MM.1S (cell line): ENCODE measurements at regions not wholly inside any gene's neighbourhood (a gene's known extent, or its start where the extent isn't known, plus 50 kb on each side); places are given as distances from the start of the nearest gene placed in this dataset.

Experiments used
- DNase-seq: peaks from one replicate; pipeline ENCODE4 v3.0.0-alpha.2; 2015
- H2AFZ ChIP-seq: fragments of 300-600 bp; sonication (generic); 2 replicates; pipeline ENCODE4 v1.6.0; 2016; ENCODE audit warnings: antibody characterized with exemption, low read length
- H3F3A ChIP-seq: fragments of 300-600 bp; sonication (generic); 2 replicates; pipeline ENCODE4 v1.6.1; 2016; ENCODE audit warnings: mild to moderate bottlenecking, antibody characterized with exemption, low read length, moderate library complexity, mixed read lengths; ENCODE audit not compliant: insufficient read depth
- H3K27ac ChIP-seq: fragments of 300-600 bp; sonication (generic); 2 replicates; pipeline ENCODE4 v1.5.1; 2016; ENCODE audit warnings: mild to moderate bottlenecking, low read length
- H3K27me3 ChIP-seq: fragments of 300-600 bp; sonication (generic); replicated peaks from 2 replicates; pipeline ENCODE4 v1.6.0; 2016; ENCODE audit warnings: low read length; ENCODE audit not compliant: insufficient read depth
- H3K36me3 ChIP-seq: fragments of 300-600 bp; sonication (generic); replicated peaks from 2 replicates; pipeline ENCODE4 v1.6.1; 2016; ENCODE audit warnings: mild to moderate bottlenecking, low read length, mixed read lengths; ENCODE audit not compliant: insufficient read depth
- H3K4me1 ChIP-seq: fragments of 300-600 bp; sonication (generic); 2 replicates; pipeline ENCODE4 v1.6.1; 2016; ENCODE audit warnings: low read length, mixed read lengths
- H3K4me2 ChIP-seq: fragments of 300-600 bp; sonication (generic); 2 replicates; pipeline ENCODE4 v1.6.0; 2016; ENCODE audit warnings: low read depth, low read length
- H3K4me3 ChIP-seq: fragments of 300-600 bp; sonication (generic); 2 replicates; pipeline ENCODE4 v1.5.1; 2016; ENCODE audit warnings: low read length, mixed read lengths
- H3K79me2 ChIP-seq: fragments of 300-600 bp; sonication (generic); 2 replicates; pipeline ENCODE4 v1.6.1; 2016; ENCODE audit warnings: mixed run types, low read length, mixed read lengths
- H3K9ac ChIP-seq: fragments of 300-600 bp; sonication (generic); 2 replicates; pipeline ENCODE4 v1.6.1; 2016; ENCODE audit warnings: low read length, mixed read lengths
- H3K9me2 ChIP-seq: fragments of 300-600 bp; sonication (generic); replicated peaks from 2 replicates; pipeline ENCODE4 v1.6.1; 2016; ENCODE audit warnings: mild to moderate bottlenecking, low read length, mixed read lengths; ENCODE audit not compliant: insufficient read depth
- H3K9me3 ChIP-seq: fragments of 300-600 bp; sonication (generic); replicated peaks from 2 replicates; pipeline ENCODE4 v1.6.1; 2016; ENCODE audit warnings: mild to moderate bottlenecking, low read length, mixed read lengths; ENCODE audit not compliant: insufficient read depth
- H4K20me1 ChIP-seq: fragments of 300-600 bp; sonication (generic); 2 replicates; pipeline ENCODE4 v1.6.1; 2016; ENCODE audit warnings: mild to moderate bottlenecking, low read length, moderate library complexity, mixed read lengths; ENCODE audit not compliant: insufficient read depth
- EZH2 ChIP-seq: fragments of 300-600 bp; sonication (generic); optimal IDR thresholded peaks from 2 replicates; pipeline ENCODE3; 2017; ENCODE audit warnings: low read depth, mild to moderate bottlenecking, antibody characterized with exemption, low read length, mixed read lengths
- EZH2phosphoT487 ChIP-seq: fragments of 300-600 bp; sonication (generic); IDR thresholded peaks from 2 replicates; pipeline ENCODE4 v1.6.1; 2018; ENCODE audit warnings: antibody characterized with exemption, low read length
- TF ChIP-seq, protein P1 (sequence below): fragments of 300-600 bp; sonication (generic); IDR thresholded peaks from 2 replicates; pipeline ENCODE4 v1.5.1; 2016; ENCODE audit warnings: antibody characterized with exemption, low read length, mixed read lengths

DNA sequence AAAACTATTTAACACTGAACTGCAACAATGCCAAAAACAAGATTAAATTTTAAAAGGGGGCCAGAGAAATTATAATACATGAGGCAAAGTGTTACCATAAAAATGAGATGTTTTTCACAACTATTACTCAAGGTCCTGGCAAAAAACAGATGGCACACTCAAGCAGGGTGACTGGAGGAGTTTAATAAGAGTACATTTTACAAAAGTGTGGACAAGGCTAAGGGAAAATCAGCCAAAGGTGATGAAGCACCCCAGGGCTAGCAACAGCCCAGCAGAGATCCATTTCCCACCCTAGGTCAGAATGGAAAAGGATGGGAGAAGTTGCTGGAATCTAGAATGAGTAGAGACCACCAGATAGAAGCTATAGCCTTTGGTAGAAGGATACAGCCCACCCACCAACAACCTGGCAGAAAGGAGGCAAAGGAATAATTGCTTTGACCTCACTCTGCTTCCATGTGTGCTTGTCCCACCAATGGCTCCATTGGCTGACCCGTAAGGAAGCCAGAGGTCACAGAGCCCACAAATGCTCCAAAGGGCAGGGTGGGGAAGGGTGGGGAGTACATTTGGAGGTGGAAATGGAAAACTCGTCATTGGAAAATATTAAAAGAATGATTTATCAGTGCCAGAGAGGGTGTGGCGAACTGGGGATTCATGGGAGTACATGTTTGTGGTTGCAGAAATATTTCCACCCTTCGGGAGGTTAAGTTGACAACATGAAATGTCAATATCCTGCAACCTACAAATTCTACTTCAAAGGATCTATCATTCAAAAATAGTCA lies 161.0 kb upstream of the UBE2E2 start:
- H3K9me3 ChIP-seq = no peaks in the 10 kb centered on the region
- H3K27me3 ChIP-seq = no peaks in the 10 kb centered on the region
- TF ChIP-seq EZH2 (no peak), EZH2phosphoT487 (no peak)
- TF ChIP-seq, protein P1, sequence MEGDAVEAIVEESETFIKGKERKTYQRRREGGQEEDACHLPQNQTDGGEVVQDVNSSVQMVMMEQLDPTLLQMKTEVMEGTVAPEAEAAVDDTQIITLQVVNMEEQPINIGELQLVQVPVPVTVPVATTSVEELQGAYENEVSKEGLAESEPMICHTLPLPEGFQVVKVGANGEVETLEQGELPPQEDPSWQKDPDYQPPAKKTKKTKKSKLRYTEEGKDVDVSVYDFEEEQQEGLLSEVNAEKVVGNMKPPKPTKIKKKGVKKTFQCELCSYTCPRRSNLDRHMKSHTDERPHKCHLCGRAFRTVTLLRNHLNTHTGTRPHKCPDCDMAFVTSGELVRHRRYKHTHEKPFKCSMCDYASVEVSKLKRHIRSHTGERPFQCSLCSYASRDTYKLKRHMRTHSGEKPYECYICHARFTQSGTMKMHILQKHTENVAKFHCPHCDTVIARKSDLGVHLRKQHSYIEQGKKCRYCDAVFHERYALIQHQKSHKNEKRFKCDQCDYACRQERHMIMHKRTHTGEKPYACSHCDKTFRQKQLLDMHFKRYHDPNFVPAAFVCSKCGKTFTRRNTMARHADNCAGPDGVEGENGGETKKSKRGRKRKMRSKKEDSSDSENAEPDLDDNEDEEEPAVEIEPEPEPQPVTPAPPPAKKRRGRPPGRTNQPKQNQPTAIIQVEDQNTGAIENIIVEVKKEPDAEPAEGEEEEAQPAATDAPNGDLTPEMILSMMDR = no peak
- H3K36me3 ChIP-seq = no peaks in the 10 kb centered on the region
- H4K20me1 ChIP-seq = no peaks in the 10 kb centered on the region
- no peaks in the 10 kb centered on the region for H3K79me2 ChIP-seq
- H3K4me1 ChIP-seq = no peaks in the 10 kb centered on the region
- H3K4me2 ChIP-seq = no peak overlapping the region
- no peak overlapping the region for H2AFZ ChIP-seq
- no peak overlapping the region for H3K27ac ChIP-seq
- H3K4me3 ChIP-seq = no peak overlapping the region
- no peak for DNase-seq
- H3K9ac ChIP-seq = no peak overlapping the region
- H3F3A ChIP-seq = no peaks in the 10 kb centered on the region
- no peaks in the 10 kb centered on the region for H3K9me2 ChIP-seq

DNA sequence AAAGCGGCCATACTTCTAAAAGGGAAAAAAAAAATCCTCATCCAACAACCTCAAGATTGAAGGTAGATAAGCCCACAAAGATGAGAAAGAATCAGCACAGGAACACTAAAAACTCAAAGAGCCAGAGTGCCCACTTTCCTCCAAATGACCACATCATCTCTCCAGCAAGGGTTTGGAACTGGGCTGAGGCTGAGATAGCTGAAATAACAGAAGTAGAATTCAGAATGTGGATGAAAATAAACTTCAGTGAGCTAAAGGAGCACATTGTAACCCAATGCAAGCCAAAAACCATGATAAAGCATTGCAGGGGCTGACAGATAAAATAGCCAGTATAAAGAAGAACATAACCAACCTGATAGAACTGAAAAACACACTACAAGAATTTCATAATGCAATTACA lies 158.7 kb upstream of the UBE2E2 start:
- DNase-seq = no peak
- no peaks in the 10 kb centered on the region for H3K27me3 ChIP-seq
- TF ChIP-seq EZH2phosphoT487 (no peak), EZH2 (no peak)
- TF ChIP-seq, protein P1 = no peak

DNA sequence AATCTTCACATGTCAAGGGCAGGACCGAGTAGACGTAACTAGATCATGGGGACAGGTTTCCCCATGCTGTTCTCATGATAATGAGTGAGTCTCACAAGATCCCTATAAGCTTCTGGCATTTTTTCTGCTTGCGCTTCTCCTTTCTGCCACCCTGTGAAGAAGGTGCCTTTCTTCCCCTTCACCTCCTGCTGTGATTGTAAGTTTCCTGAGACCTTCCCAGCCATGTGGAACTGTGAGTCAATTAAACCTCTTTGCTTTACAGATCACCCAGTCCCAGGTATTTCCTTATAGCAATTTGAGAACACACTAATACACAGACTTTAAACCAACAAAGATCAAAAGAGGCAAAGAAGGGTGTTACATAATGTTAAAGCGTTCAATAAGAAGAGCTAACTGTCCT lies 156.6 kb upstream of the UBE2E2 start:
- H4K20me1 ChIP-seq = no peaks in the 10 kb centered on the region
- no peaks in the 10 kb centered on the region for H3K9me3 ChIP-seq
- no peaks in the 10 kb centered on the region for H3K9me2 ChIP-seq
- H3F3A ChIP-seq = no peaks in the 10 kb centered on the region
- no peak for TF ChIP-seq EZH2phosphoT487
- TF ChIP-seq EZH2 = no peak
- TF ChIP-seq, protein P1 = no peak
- H3K36me3 ChIP-seq = no peaks in the 10 kb centered on the region
- H3K4me2 ChIP-seq = no peak overlapping the region
- DNase-seq = no peak
- H3K79me2 ChIP-seq = no peaks in the 10 kb centered on the region
- no peaks in the 10 kb centered on the region for H3K4me1 ChIP-seq
- H3K27ac ChIP-seq = no peak overlapping the region
- H3K9ac ChIP-seq = no peak overlapping the region
- no peaks in the 10 kb centered on the region for H3K27me3 ChIP-seq
- H3K4me3 ChIP-seq = no peak overlapping the region
- no peak overlapping the region for H2AFZ ChIP-seq

More for the DNA sequence above, 158.7 kb upstream of the UBE2E2 start:
- no peaks in the 10 kb centered on the region for H4K20me1 ChIP-seq
- H3K4me3 ChIP-seq = no peak overlapping the region
- no peaks in the 10 kb centered on the region for H3K9me2 ChIP-seq
- no peak overlapping the region for H2AFZ ChIP-seq
- H3K9ac ChIP-seq = no peak overlapping the region
- no peaks in the 10 kb centered on the region for H3K79me2 ChIP-seq
- no peak overlapping the region for H3K27ac ChIP-seq
- H3K36me3 ChIP-seq = no peaks in the 10 kb centered on the region
- no peaks in the 10 kb centered on the region for H3K4me1 ChIP-seq
- H3F3A ChIP-seq = no peaks in the 10 kb centered on the region
- H3K4me2 ChIP-seq = no peak overlapping the region
- H3K9me3 ChIP-seq = no peaks in the 10 kb centered on the region
